HEK293 (cell line): ENCODE measurements at regions not wholly inside any gene's neighbourhood (a gene's known extent, or its start where the extent isn't known, plus 50 kb on each side); places are given as distances from the start of the nearest gene placed in this dataset.
A peak's percentile ranks its signal among the peaks of the same experiment; 100 is the strongest.

ENCODE experiments used
- CTCF ChIA-PET: fragments of 350-600 bp; formaldehyde crosslinking; extraction: SDS; loops from one replicate; lab custom pipeline; 2021; ENCODE audit warnings: antibody characterized with exemption; lab: Yijun Ruan, JAX
- POLR2A ChIA-PET: fragments of 300-600 bp; formaldehyde crosslinking; extraction: SDS; loops from one replicate; lab custom pipeline; 2020; ENCODE audit warnings: antibody characterized with exemption, inconsistent platforms; lab: Yijun Ruan, JAX
- H3K27ac ChIP-seq: fragments of 200-500 bp; sonication (Bioruptor generic); 2 replicates; pipeline ENCODE4 v1.5.1; 2014; ENCODE audit warnings: low read depth, low read length, control low read depth, inconsistent platforms; ENCODE audit errors: extremely low read depth
- H3K36me3 ChIP-seq, 2 experiments: fragments of 200-500 bp in 1 of 2; sonication (Bioruptor generic) in 1 of 2; 1 replicate in 1 of 2; 2 replicates in 1 of 2; pipeline ENCODE4 v1.5.1; 2014 to 2017; ENCODE audit warnings: inconsistent platforms in 2 of 2, low read length in 2 of 2; ENCODE audit not compliant: control insufficient read depth in 2 of 2, insufficient read depth in 1 of 2
- H3K4me1 ChIP-seq: fragments of 200-500 bp; sonication (Bioruptor generic); 2 replicates; pipeline ENCODE4 v1.5.1; 2014; ENCODE audit warnings: mild to moderate bottlenecking, low read length, inconsistent platforms; ENCODE audit not compliant: control insufficient read depth, insufficient read depth
- H3K4me3 ChIP-seq: 2 replicates; pipeline ENCODE4 v1.5.1; 2011; ENCODE audit warnings: low read depth, mild to moderate bottlenecking, control low read depth, low read length, moderate library complexity
- H3K9me3 ChIP-seq: fragments of 200-500 bp; sonication (Bioruptor generic); 2 replicates; pipeline ENCODE4 v1.5.1; 2014; ENCODE audit warnings: low read depth, low read length, inconsistent platforms; ENCODE audit not compliant: control insufficient read depth, insufficient read depth
- IKZF3 ChIP-seq: fragments of 450-650 bp; IDR thresholded peaks from 2 replicates; pipeline ENCODE4 v1.5.0; 2018; ENCODE audit warnings: missing biosample characterization, mild to moderate bottlenecking, missing genetic modification characterization, moderate library complexity
- KLF16 ChIP-seq: fragments of 450-650 bp; formaldehyde crosslinking; IDR thresholded peaks from 2 replicates; pipeline ENCODE4 v1.5.1; 2017; ENCODE audit warnings: missing biosample characterization, missing genetic modification characterization
- PRDM1 ChIP-seq: fragments of 450-650 bp; formaldehyde crosslinking; IDR thresholded peaks from 2 replicates; pipeline ENCODE4; 2016; ENCODE audit warnings: missing biosample characterization, missing genetic modification characterization
- SALL2 ChIP-seq: fragments of 450-650 bp; formaldehyde crosslinking; IDR thresholded peaks from 2 replicates; pipeline ENCODE4 v1.5.0; 2017; ENCODE audit warnings: missing biosample characterization, mild to moderate bottlenecking, missing genetic modification characterization, borderline replicate concordance
- TCF7L2 ChIP-seq: IDR thresholded peaks from 2 replicates; pipeline ENCODE4 v1.6.1; 2011; ENCODE audit warnings: low read depth, mild to moderate bottlenecking, inconsistent platforms, low read length, moderate library complexity, borderline replicate concordance
- ZBTB11 ChIP-seq: fragments of 450-650 bp; formaldehyde crosslinking; conservative IDR thresholded peaks from 2 replicates; pipeline ENCODE4 v1.5.1; 2016; ENCODE audit warnings: low read depth, missing biosample characterization, missing genetic modification characterization
- ZNF132 ChIP-seq: fragments of 450-650 bp; formaldehyde crosslinking; IDR thresholded peaks from 2 replicates; pipeline ENCODE4 v1.5.1; 2017; ENCODE audit warnings: missing biosample characterization, missing genetic modification characterization, borderline replicate concordance
- ZNF175 ChIP-seq: fragments of 450-650 bp; formaldehyde crosslinking; IDR thresholded peaks from 2 replicates; pipeline ENCODE4 v1.5.1; 2016; ENCODE audit warnings: missing biosample characterization, missing genetic modification characterization
- ZNF341 ChIP-seq: fragments of 450-650 bp; formaldehyde crosslinking; IDR thresholded peaks from 2 replicates; pipeline ENCODE4; 2016; ENCODE audit warnings: low read depth, missing biosample characterization, missing genetic modification characterization
- ZNF596 ChIP-seq: fragments of 450-650 bp; IDR thresholded peaks from 2 replicates; pipeline ENCODE4 v1.5.0; 2018; ENCODE audit warnings: missing biosample characterization, mild to moderate bottlenecking, missing genetic modification characterization, moderate library complexity
- ZNF623 ChIP-seq: fragments of 450-650 bp; formaldehyde crosslinking; IDR thresholded peaks from 2 replicates; pipeline ENCODE4 v1.5.1; 2016; ENCODE audit warnings: missing biosample characterization, missing genetic modification characterization
- ZNF654 ChIP-seq: fragments of 450-650 bp; formaldehyde crosslinking; IDR thresholded peaks from 2 replicates; pipeline ENCODE4 v1.5.1; 2016; ENCODE audit warnings: low read depth, missing biosample characterization, missing genetic modification characterization
- ZSCAN18 ChIP-seq: fragments of 450-650 bp; formaldehyde crosslinking; IDR thresholded peaks from 2 replicates; pipeline ENCODE4 v1.5.1; 2016; ENCODE audit warnings: missing biosample characterization, missing genetic modification characterization

GRCh38 chr4:27168783-27169182 lies 308.1 kb downstream of the STIM2 start (continued):
- no peak for TF ChIP-seq ZBTB11 (tag by site-specific recombination)
- TF ChIP-seq, all 188 proteins: peak for 0

GRCh38 chr4:27173280-27173679 lies 312.6 kb downstream of the STIM2 start:
- H3K4me3 ChIP-seq = no peak overlapping the region
- TF ChIP-seq TCF7L2 = no peak
- POLR2A ChIA-PET = no interaction called here
- no peak overlapping the region for H3K27ac ChIP-seq
- H3K4me1 ChIP-seq = no peaks in the 10 kb centered on the region
- H3K9me3 ChIP-seq = no peaks in the 10 kb centered on the region
- no peaks in the 10 kb centered on the region for H3K36me3 ChIP-seq
- CTCF ChIA-PET = no interaction called here

GRCh38 chr4:27176400-27176799 lies 315.8 kb downstream of the STIM2 start:
- H3K4me3 ChIP-seq = no peak overlapping the region
- no peaks in the 10 kb centered on the region for H3K36me3 ChIP-seq
- POLR2A ChIA-PET = no interaction called here
- no peaks in the 10 kb centered on the region for H3K4me1 ChIP-seq
- no peaks in the 10 kb centered on the region for H3K9me3 ChIP-seq
- CTCF ChIA-PET = interaction anchor here (0.6 to 2.0 kb wide), 2 partner anchors 121 to 141 kb away, joined by 3 to 11 read pairs; no protein-coding TSS in a partner anchor
- no peak for TF ChIP-seq KLF16 (tag by site-specific recombination)
- TF ChIP-seq ZNF341 (tag by site-specific recombination) = no peak
- TF ChIP-seq ZNF654 (tag by site-specific recombination) = peak; percentile 28; the same call in 1 of the 2 replicates
- TF ChIP-seq PRDM1 (tag by site-specific recombination) = no peak
- TF ChIP-seq IKZF3 (tag by site-specific recombination) = no peak
- TF ChIP-seq, all 188 proteins: peak for 1
- H3K27ac ChIP-seq = no peak overlapping the region

- no peaks in the 10 kb centered on the region for H3K36me3 ChIP-seq
- ChIA-PET POLR2A (no interaction called here), CTCF (interaction anchor here (2.0 kb wide), 1 partner anchor 141 kb away, joined by 11 read pairs; no protein-coding TSS in a partner anchor)
- no peaks in the 10 kb centered on the region for H3K4me1 ChIP-seq
- TF ChIP-seq ZNF132 (tag by site-specific recombination) = no peak
- no peak for TF ChIP-seq ZSCAN18
- TF ChIP-seq ZNF596 (tag by site-specific recombination) = no peak
- no peak for TF ChIP-seq SALL2
- TF ChIP-seq ZNF175 (tag by site-specific recombination) = no peak
- no peak for TF ChIP-seq ZNF623
- no peaks in the 10 kb centered on the region for H3K9me3 ChIP-seq
- H3K4me3 ChIP-seq = no peak overlapping the region
- H3K27ac ChIP-seq = no peak overlapping the region
These were observed 316.2 kb downstream of the STIM2 start for GRCh38 chr4:27176881-27177280.
